ENCODE measurements at regions not wholly inside any gene's neighbourhood (a gene's known extent, or its start where the extent isn't known, plus 50 kb on each side); places are given as distances from the start of the nearest gene placed in this dataset.

GRCh38 chr3:160154596-160154995 lies 70.6 kb upstream of the C3orf80 start:
- TF ChIP-seq CTCF (IDR thresholded peaks at IDR 0.05; ENCODE audit: low read depth, low read length) (no peak), POLR2A (IDR thresholded peaks at IDR 0.05; ENCODE audit: extremely low read depth, insufficient read length) (no peak), MAX (IDR thresholded peaks at IDR 0.05; ENCODE audit: low read depth, low read length) (no peak)
